Endodermal cell (in vitro differentiated cells): ENCODE measurements at regions not wholly inside any gene's neighbourhood (a gene's known extent, or its start where the extent isn't known, plus 50 kb on each side); places are given as distances from the start of the nearest gene placed in this dataset.

Source experiments
- DNase-seq: peaks from one replicate; pipeline ENCODE4 v3.0.0-alpha.2; 2017
- H3K27ac ChIP-seq: 2 replicates; pipeline ENCODE4 v1.5.1; 2013; ENCODE audit warnings: mild to moderate bottlenecking, low read depth, low read length, moderate library complexity
- H3K27me3 ChIP-seq: 2 replicates; pipeline ENCODE4 v1.6.1; 2013; ENCODE audit warnings: mild to moderate bottlenecking, low read length, moderate library complexity; ENCODE audit not compliant: insufficient read depth, control insufficient read depth, poor library complexity, severe bottlenecking
- H3K36me3 ChIP-seq: 2 replicates; pipeline ENCODE4 v1.7.0; 2013; ENCODE audit warnings: mild to moderate bottlenecking, low read length, moderate library complexity; ENCODE audit not compliant: control insufficient read depth, insufficient read depth
- H3K4me1 ChIP-seq: one replicate; pipeline ENCODE4 v1.7.0; 2013; ENCODE audit warnings: low read length; ENCODE audit not compliant: control insufficient read depth, insufficient read depth
- H3K4me3 ChIP-seq: 2 replicates; pipeline ENCODE4 v1.5.1; 2013; ENCODE audit warnings: mild to moderate bottlenecking, low read length, moderate library complexity
- H3K9ac ChIP-seq: 2 replicates; pipeline ENCODE4 v1.6.1; 2013; ENCODE audit warnings: mild to moderate bottlenecking, low read length, moderate library complexity; ENCODE audit not compliant: poor library complexity, severe bottlenecking; ENCODE audit errors: extremely low read depth
- H3K9me3 ChIP-seq: 2 replicates; pipeline ENCODE4 v1.6.1; 2013; ENCODE audit warnings: mild to moderate bottlenecking, low read length, moderate library complexity; ENCODE audit not compliant: control insufficient read depth
- H3K27ac Mint-ChIP-seq: 2 replicates; pipeline ENCODE4 v1.8.0; 2020; ENCODE audit warnings: mixed read lengths
- H3K27me3 Mint-ChIP-seq: 2 replicates; pipeline ENCODE4 v1.8.0; 2021; ENCODE audit warnings: mild to moderate bottlenecking, mixed read lengths; ENCODE audit not compliant: insufficient read depth
- H3K36me3 Mint-ChIP-seq: 2 replicates; pipeline ENCODE4 v1.8.0; 2020; ENCODE audit warnings: low read depth, mixed read lengths
- H3K4me1 Mint-ChIP-seq: 2 replicates; pipeline ENCODE4 v1.8.0; 2020; ENCODE audit warnings: mixed read lengths
- H3K4me3 Mint-ChIP-seq: 2 replicates; pipeline ENCODE4 v1.8.0; 2020; ENCODE audit warnings: mild to moderate bottlenecking, moderate library complexity, mixed read lengths
- H3K9me3 Mint-ChIP-seq: 2 replicates; pipeline ENCODE4 v1.8.0; 2020; ENCODE audit warnings: mild to moderate bottlenecking, mixed read lengths
- CTCF ChIP-seq: fragments of 200-600 bp; sonication (generic); conservative IDR thresholded peaks from 2 replicates; pipeline ENCODE4 v1.5.0; 2021; ENCODE audit warnings: antibody characterized with exemption, mild to moderate bottlenecking
- WGBS, 2 experiments: methylation state at CpG; one replicate each; pipeline versions ENCODE4 v1.1.5 to v1.1.7; 2013; ENCODE audit warnings: missing lambda C conversion rate in 2 of 2, mixed read lengths in 1 of 2; ENCODE audit not compliant: insufficient coverage in 1 of 2, insufficient read length in 1 of 2; 5-methylcytosine and 5-hydroxymethylcytosine counted together

GRCh38 chr4:155530290-155530689 lies 136.4 kb upstream of the GUCY1A1 start:
- Histone ChIP-seq H3K27ac (no peak overlapping the region), H3K9ac (no peak overlapping the region), H3K36me3 (no peaks in the 10 kb centered on the region), H3K4me1 (peaks cover 3% of the 10 kb centered on the region), H3K4me3 (no peak overlapping the region), H3K9me3 (no peaks in the 10 kb centered on the region), H3K27me3 (no peaks in the 10 kb centered on the region)
- H3K27ac Mint-ChIP-seq, result no peak overlapping the region
- no peaks in the 10 kb centered on the region for H3K9me3 Mint-ChIP-seq
- TF ChIP-seq CTCF, result no peak
- no peak overlapping the region for H3K4me3 Mint-ChIP-seq
- WGBS, 2 experiments, result 91 to 93% methylated on average over 1 to 3 of the region's 3 CpGs
- DNase-seq, result no peak
- H3K4me1 Mint-ChIP-seq, result peaks cover 25% of the 10 kb centered on the region
- H3K27me3 Mint-ChIP-seq, result no peaks in the 10 kb centered on the region
- no peaks in the 10 kb centered on the region for H3K36me3 Mint-ChIP-seq

GRCh38 chr4:155529716-155530115 lies 136.9 kb upstream of the GUCY1A1 start:
- peaks cover 21% of the 10 kb centered on the region for H3K4me1 Mint-ChIP-seq

GRCh38 chr4:155529272-155529671 lies 137.4 kb upstream of the GUCY1A1 start:
- no peak overlapping the region for H3K27ac Mint-ChIP-seq
- WGBS, 2 experiments, result 50 to 61% methylated on average over 2 of the region's 3 CpGs
- no peaks in the 10 kb centered on the region for H3K36me3 Mint-ChIP-seq

More at GRCh38 chr4:155529716-155530115, 136.9 kb upstream of the GUCY1A1 start:
- Histone ChIP-seq H3K36me3 (no peaks in the 10 kb centered on the region), H3K27me3 (no peaks in the 10 kb centered on the region), H3K27ac (no peak overlapping the region), H3K9me3 (no peaks in the 10 kb centered on the region), H3K4me3 (no peak overlapping the region), H3K4me1 (no peaks in the 10 kb centered on the region), H3K9ac (no peak overlapping the region)
- TF ChIP-seq CTCF, result no peak
- H3K27ac Mint-ChIP-seq, result no peak overlapping the region
- WGBS, 2 experiments, result 79% methylated on average over 1 of the region's 3 CpGs; no CpG with 5 or more reads in 1 of the 2 experiments
- no peak for DNase-seq
- H3K9me3 Mint-ChIP-seq, result no peaks in the 10 kb centered on the region
- H3K36me3 Mint-ChIP-seq, result no peaks in the 10 kb centered on the region
- no peak overlapping the region for H3K4me3 Mint-ChIP-seq
- no peaks in the 10 kb centered on the region for H3K27me3 Mint-ChIP-seq

More at GRCh38 chr4:155529272-155529671, 137.4 kb upstream of the GUCY1A1 start:
- Histone ChIP-seq H3K9me3 (no peaks in the 10 kb centered on the region), H3K27me3 (no peaks in the 10 kb centered on the region), H3K27ac (no peak overlapping the region), H3K4me1 (no peaks in the 10 kb centered on the region), H3K9ac (no peak overlapping the region), H3K4me3 (no peak overlapping the region), H3K36me3 (no peaks in the 10 kb centered on the region)
- Mint-ChIP-seq H3K9me3 (no peaks in the 10 kb centered on the region), H3K27me3 (peaks cover 4% of the 10 kb centered on the region), H3K4me1 (peaks cover 17% of the 10 kb centered on the region), H3K4me3 (no peak overlapping the region)
- DNase-seq, result peak; percentile 64
- peak; percentile 77 for TF ChIP-seq CTCF
